ENCODE measurements at regions not wholly inside any gene's neighbourhood (a gene's known extent, or its start where the extent isn't known, plus 50 kb on each side); places are given as distances from the start of the nearest gene placed in this dataset.
"Not testable (repeated sequence)": the region's sequence is repeated elsewhere in the genome, so short reads cannot be mapped to it uniquely, and the experiment has no call there.

DNA sequence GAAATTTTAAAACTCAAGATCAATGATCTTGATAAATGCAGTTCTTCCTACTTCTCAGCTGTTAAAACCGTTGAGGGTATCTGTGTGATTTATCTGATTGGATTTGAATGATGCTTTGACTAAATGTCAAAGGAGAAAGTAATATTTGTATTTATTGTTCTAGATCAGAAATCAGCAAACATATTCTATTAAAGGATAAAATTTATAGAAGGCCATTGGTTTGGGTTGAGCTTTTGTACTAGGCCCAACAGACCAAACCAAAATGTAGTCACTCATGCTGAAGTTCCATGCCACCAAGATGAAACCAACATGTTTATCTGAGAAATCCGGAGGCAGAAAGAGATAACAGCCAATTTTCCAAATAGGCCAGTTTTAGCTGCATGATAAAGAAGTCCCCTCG is 64.5 kb upstream of the BMP2K start:
- 73% methylated on average over 3 of the region's 3 CpGs for WGBS
- Histone ChIP-seq H3K9me3 (ENCODE audit: control insufficient read depth, low read length) (no peaks in the 10 kb centered on the region), H3K4me3 (ENCODE audit: low read length) (no peak overlapping the region), H3K4me1 (ENCODE audit: control insufficient read depth, insufficient read depth, low read length) (peaks cover 3% of the 10 kb centered on the region), H3K27ac (ENCODE audit: low read length) (no peak overlapping the region), H3K27me3 (ENCODE audit: control insufficient read depth, insufficient read depth) (no peaks in the 10 kb centered on the region)
- DNase-seq (no peak), ATAC-seq (no peak)
- intact Hi-C loops (cut with DNase I) = no loop called here

DNA sequence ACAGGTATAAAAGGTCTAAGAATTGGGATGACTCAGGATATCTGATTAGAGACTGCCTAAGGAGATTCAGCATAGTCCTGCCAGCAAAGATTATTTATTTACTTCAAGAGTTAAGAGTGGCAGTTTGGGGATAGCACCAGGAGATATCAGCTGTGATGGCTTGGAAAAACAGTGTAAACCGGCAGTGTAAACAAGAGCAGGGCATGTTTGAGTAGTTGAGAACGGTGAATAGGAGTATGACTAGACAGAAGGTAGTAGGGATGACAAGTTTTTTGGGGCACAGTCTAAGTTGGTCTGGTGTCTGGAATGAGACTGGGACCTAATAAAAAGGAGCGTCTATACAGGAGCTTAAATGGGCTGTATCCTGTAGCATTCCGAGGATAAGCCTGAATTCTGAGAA is 61.6 kb upstream of the BMP2K start:
- intact Hi-C loops (cut with DNase I); DNase-seq; H3K4me1 ChIP-seq (ENCODE audit: control insufficient read depth, insufficient read depth, low read length); H3K9me3 ChIP-seq (ENCODE audit: control insufficient read depth, low read length); ATAC-seq; H3K4me3 ChIP-seq (ENCODE audit: low read length); H3K27me3 ChIP-seq (ENCODE audit: control insufficient read depth, insufficient read depth); H3K27ac ChIP-seq (ENCODE audit: low read length): not testable (repeated sequence)
- 93% methylated on average over 4 of the region's 4 CpGs for WGBS

DNA sequence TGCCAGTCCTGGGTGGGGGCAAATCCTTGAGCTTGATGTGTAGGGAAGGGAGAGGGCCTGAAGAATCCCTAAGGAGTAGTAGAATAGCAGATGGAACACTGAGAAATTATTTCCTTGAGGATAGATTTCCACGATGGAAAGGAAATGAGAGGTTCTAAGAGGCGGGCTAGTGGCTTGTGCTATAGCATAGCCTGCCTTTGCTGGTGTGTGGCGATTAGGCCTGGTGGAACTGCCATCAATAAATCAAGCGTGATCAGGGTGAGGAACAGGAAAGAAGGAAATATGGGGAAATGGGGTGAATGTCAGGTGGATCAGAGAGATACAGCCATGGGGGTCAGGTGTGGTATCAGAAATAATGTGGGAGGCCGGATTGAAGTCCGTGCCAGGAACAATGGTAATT is 60.8 kb upstream of the BMP2K start:
- H3K9me3 ChIP-seq (ENCODE audit: control insufficient read depth, low read length); H3K27me3 ChIP-seq (ENCODE audit: control insufficient read depth, insufficient read depth); intact Hi-C loops (cut with DNase I); H3K27ac ChIP-seq (ENCODE audit: low read length); H3K4me3 ChIP-seq (ENCODE audit: low read length); ATAC-seq; H3K4me1 ChIP-seq (ENCODE audit: control insufficient read depth, insufficient read depth, low read length); DNase-seq: not testable (repeated sequence)
- WGBS = 83% methylated on average over 4 of the region's 6 CpGs

DNA sequence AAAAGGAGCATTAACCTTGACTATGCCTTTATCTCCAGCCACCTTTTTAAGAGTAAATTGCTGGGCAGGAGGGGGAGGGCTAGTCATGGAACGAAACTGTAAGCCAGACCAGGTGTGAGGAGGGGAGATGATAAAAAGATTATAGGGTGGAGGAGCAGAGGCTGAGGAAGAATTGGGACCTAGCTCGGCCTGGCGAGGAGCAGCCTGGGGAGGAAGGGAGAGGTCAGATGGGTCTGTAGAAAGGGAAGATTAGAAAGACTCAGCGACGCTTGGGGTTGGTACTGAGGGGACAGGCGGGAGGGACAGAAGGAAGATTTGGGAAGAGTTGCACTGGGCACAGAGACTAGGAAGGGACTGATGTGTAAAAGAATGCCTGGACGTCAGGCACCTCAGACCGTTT is 58.4 kb upstream of the BMP2K start:
- WGBS = 92% methylated on average over 8 of the region's 8 CpGs
- H3K9me3 ChIP-seq (ENCODE audit: control insufficient read depth, low read length); intact Hi-C loops (cut with DNase I); H3K27me3 ChIP-seq (ENCODE audit: control insufficient read depth, insufficient read depth); ATAC-seq; H3K4me1 ChIP-seq (ENCODE audit: control insufficient read depth, insufficient read depth, low read length); H3K4me3 ChIP-seq (ENCODE audit: low read length); DNase-seq; H3K27ac ChIP-seq (ENCODE audit: low read length): not testable (repeated sequence)

DNA sequence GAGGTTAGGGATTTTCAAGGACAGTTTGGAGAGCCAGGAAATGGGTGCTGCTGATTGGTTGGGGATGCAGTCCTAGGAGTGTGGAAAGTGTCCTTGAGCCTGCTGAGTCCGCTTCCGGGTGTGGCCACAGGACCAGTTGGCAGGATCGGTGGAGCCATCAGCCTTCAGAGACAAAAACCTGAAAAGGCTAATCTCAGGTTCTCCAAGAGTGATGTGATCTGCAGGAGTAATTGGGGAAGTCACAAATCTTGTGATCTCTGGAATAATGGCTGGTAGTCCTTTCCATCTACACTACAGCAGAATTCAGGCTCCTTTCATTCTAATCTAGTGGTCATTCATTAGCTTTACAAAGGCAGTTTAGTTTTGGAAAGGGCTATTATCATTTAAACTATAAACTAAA is 55.9 kb upstream of the BMP2K start:
- H3K27me3 ChIP-seq (ENCODE audit: control insufficient read depth, insufficient read depth) = no peaks in the 10 kb centered on the region
- no peak overlapping the region for H3K4me3 ChIP-seq (ENCODE audit: low read length)
- peaks cover 2% of the 10 kb centered on the region for H3K4me1 ChIP-seq (ENCODE audit: control insufficient read depth, insufficient read depth, low read length)
- ATAC-seq (peak in 1 of 2 donors; percentile 57), DNase-seq (no peak)
- 88% methylated on average over 3 of the region's 3 CpGs for WGBS
- intact Hi-C loops (cut with DNase I) = no loop called here
- H3K27ac ChIP-seq (ENCODE audit: low read length) = no peak overlapping the region
- H3K9me3 ChIP-seq (ENCODE audit: control insufficient read depth, low read length) = no peaks in the 10 kb centered on the region

DNA sequence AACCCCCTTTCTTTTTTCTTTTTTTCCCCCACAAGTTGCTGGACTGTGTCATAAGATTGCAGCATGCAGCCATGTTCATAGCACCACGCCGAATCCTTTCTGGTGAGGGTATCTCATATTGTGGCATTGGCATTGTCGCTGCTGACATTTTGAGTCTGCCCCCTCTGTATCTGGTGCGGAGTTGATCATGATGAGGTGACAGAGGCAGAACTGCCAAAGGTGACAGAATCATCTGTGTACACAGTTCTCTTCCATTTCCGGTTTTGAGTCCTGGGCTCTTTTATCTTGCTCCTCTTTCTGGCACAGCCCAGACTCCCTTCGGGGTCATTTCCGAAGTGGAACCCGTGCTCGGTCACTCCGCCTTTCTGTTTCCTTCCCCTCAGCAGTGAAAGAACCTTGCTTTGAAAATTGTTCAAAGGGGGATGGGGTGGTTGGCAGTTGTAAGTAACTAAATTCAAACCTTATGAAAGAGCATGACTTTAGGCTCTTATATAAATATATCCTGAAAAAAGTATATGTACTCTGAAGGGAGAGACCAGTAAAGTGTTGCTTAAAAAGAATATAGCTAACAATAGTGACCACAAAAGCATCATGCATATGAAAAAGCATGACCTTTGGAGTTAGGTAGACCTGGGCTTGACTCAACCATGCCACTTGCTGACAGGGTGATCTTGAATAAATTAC is 55.0 kb upstream of the BMP2K start:
- Histone ChIP-seq H3K4me1 (ENCODE audit: control insufficient read depth, insufficient read depth, low read length) (peaks cover 2% of the 10 kb centered on the region), H3K27me3 (ENCODE audit: control insufficient read depth, insufficient read depth) (no peaks in the 10 kb centered on the region), H3K9me3 (ENCODE audit: control insufficient read depth, low read length) (no peaks in the 10 kb centered on the region), H3K27ac (ENCODE audit: low read length) (peak overlapping the region; percentile 36), H3K4me3 (ENCODE audit: low read length) (no peak overlapping the region)
- intact Hi-C loops (cut with DNase I) = no loop called here
- peak; percentile 91 to 97 for ATAC-seq
- WGBS = 24% methylated on average over 10 of the region's 10 CpGs
- peak; percentile 18 to 58 (median 51) for DNase-seq

DNA sequence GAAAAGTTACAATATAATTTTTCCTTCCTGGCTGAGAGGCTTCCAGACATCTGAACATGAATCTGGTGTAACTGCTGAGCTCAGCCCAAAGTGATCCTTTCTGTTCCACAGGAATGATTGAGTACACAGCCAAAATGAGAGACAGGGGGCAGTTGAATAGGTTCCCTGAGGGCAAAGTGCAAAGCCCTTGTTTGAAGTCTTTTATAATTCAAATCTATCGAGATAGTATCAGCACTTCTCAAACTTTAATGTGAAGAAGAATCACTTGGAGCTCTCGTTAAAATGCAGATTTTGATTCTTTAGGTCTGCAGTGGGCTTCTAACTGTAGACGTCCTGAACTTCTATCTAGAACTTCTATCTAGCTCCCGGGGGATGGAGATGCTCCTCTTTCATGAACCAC is 54.4 kb upstream of the BMP2K start:
- Histone ChIP-seq H3K27ac (ENCODE audit: low read length) (no peak overlapping the region), H3K4me3 (ENCODE audit: low read length) (no peak overlapping the region), H3K4me1 (ENCODE audit: control insufficient read depth, insufficient read depth, low read length) (peaks cover 2% of the 10 kb centered on the region), H3K27me3 (ENCODE audit: control insufficient read depth, insufficient read depth) (no peaks in the 10 kb centered on the region), H3K9me3 (ENCODE audit: control insufficient read depth, low read length) (no peaks in the 10 kb centered on the region)
- intact Hi-C loops (cut with DNase I) = no loop called here
- WGBS = 70% methylated on average over 4 of the region's 4 CpGs
- DNase-seq = no peak
- peak in 1 of 2 donors; percentile 24 for ATAC-seq

DNA sequence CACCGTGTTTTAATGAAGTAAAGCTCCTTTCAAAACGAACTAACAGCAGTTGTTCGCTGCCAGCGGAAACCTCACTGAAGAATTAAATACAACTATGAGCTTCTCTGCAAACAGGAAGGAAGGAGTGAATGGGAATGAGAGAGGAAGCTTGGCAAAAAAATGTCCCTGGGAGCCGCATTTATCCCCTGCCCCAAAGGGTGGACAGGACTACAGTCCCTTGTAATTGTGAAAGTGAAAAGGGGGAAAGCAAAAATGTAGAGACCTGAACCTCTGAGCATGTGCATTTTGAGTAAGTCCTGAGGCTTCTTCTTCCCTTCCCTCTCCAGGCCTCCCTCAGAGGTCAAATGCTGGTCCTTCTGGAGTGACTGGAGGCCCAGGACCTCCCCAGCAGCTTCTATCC is 53.8 kb upstream of the BMP2K start:
- Histone ChIP-seq H3K4me3 (ENCODE audit: low read length) (no peak overlapping the region), H3K27me3 (ENCODE audit: control insufficient read depth, insufficient read depth) (no peaks in the 10 kb centered on the region), H3K9me3 (ENCODE audit: control insufficient read depth, low read length) (no peaks in the 10 kb centered on the region), H3K27ac (ENCODE audit: low read length) (no peak overlapping the region), H3K4me1 (ENCODE audit: control insufficient read depth, insufficient read depth, low read length) (peaks cover 2% of the 10 kb centered on the region)
- DNase-seq (no peak), ATAC-seq (peak in 1 of 2 donors; percentile 33)
- intact Hi-C loops (cut with DNase I) = no loop called here
- WGBS = 54% methylated on average over 5 of the region's 5 CpGs

DNA sequence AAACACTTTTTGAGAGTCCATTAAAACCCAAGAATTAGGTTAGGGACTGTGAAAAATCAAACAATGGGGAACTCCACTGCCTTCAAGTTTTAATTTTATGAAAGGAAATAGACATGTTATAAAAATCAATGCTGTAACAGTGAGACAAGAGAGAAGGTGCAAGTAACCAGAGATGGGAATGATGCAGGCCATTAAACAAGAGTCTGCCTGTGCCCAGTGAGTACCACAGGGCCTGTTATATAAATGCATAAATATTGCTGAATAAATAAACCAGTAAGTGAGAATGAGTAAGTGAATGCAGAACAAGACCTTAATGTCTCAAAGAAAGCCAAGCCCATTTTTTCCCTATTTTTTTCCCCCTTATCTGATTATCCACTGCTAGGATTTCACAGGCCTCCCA is 53.3 kb upstream of the BMP2K start:
- H3K9me3 ChIP-seq (ENCODE audit: control insufficient read depth, low read length) = no peaks in the 10 kb centered on the region
- H3K27me3 ChIP-seq (ENCODE audit: control insufficient read depth, insufficient read depth) = no peaks in the 10 kb centered on the region
- intact Hi-C loops (cut with DNase I) = no loop called here
- ATAC-seq (no peak), DNase-seq (no peak)
- no peak overlapping the region for H3K27ac ChIP-seq (ENCODE audit: low read length)
- peaks cover 2% of the 10 kb centered on the region for H3K4me1 ChIP-seq (ENCODE audit: control insufficient read depth, insufficient read depth, low read length)
- H3K4me3 ChIP-seq (ENCODE audit: low read length) = no peak overlapping the region
